Lower leg skin (tissue), 3 donors: ENCODE measurements at regions not wholly inside any gene's neighbourhood (a gene's known extent, or its start where the extent isn't known, plus 50 kb on each side); places are given as distances from the start of the nearest gene placed in this dataset.

Source experiments
- POLR2A ChIP-seq, 2 donors: fragments of 450-650 bp; IDR thresholded peaks; one replicate each; pipeline ENCODE4 v1.6.1; 2016 to 2017; ENCODE audit warnings: antibody characterized with exemption in 2 of 2, mild to moderate bottlenecking in 1 of 2, moderate library complexity in 1 of 2
- TF ChIP-seq, protein P1 (sequence below), 3 donors: fragments of 450-650 bp; IDR thresholded peaks; one replicate each; pipeline ENCODE4 v1.5.1; 2016; ENCODE audit warnings: antibody characterized with exemption in 3 of 3, mild to moderate bottlenecking in 3 of 3, moderate library complexity in 2 of 3

- TF ChIP-seq, protein P1, sequence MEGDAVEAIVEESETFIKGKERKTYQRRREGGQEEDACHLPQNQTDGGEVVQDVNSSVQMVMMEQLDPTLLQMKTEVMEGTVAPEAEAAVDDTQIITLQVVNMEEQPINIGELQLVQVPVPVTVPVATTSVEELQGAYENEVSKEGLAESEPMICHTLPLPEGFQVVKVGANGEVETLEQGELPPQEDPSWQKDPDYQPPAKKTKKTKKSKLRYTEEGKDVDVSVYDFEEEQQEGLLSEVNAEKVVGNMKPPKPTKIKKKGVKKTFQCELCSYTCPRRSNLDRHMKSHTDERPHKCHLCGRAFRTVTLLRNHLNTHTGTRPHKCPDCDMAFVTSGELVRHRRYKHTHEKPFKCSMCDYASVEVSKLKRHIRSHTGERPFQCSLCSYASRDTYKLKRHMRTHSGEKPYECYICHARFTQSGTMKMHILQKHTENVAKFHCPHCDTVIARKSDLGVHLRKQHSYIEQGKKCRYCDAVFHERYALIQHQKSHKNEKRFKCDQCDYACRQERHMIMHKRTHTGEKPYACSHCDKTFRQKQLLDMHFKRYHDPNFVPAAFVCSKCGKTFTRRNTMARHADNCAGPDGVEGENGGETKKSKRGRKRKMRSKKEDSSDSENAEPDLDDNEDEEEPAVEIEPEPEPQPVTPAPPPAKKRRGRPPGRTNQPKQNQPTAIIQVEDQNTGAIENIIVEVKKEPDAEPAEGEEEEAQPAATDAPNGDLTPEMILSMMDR (IDR thresholded peaks at IDR 0.05), result no peak
- no peak for TF ChIP-seq POLR2A (IDR thresholded peaks at IDR 0.05)
These were observed 233.9 kb upstream of the RPS23 start for GRCh38 chr5:82512025-82512424.
